SU-DHL-6 (cell line): ENCODE measurements at regions not wholly inside any gene's neighbourhood (a gene's known extent, or its start where the extent isn't known, plus 50 kb on each side); places are given as distances from the start of the nearest gene placed in this dataset.

Experiments used
- EZH2phosphoT487 ChIP-seq: fragments of 200-600 bp; sonication (generic), shearing (Covaris generic); conservative IDR thresholded peaks from 2 replicates; pipeline ENCODE4 v1.6.1; 2018; ENCODE audit warnings: mild to moderate bottlenecking, antibody characterized with exemption, low read length, moderate library complexity, mixed read lengths
- TF ChIP-seq, protein P1 (sequence below): fragments of 200-600 bp; sonication (generic); IDR thresholded peaks from one replicate; pipeline ENCODE4 v1.5.1; 2017; ENCODE audit warnings: antibody characterized with exemption, mild to moderate bottlenecking, low read length, moderate library complexity; ENCODE audit not compliant: insufficient read depth, poor library complexity, severe bottlenecking

DNA sequence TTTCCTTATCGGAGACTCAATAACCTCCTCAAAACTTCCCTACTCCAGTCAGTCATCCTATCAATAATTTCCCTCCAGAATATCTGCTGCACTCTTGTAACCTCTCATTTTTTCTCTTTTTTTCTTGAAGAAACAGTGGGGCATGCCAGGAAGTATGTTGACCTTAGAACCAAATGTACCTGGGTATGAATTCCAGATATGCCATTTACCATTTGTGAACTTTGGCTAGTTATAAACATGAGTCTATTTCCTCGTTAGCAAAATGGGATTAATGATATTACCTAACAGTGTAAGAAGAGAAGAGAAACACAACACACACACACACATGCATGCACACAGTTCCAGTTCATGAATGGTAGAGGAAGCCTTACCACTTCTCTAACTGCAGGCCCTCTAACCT, 578.2 kb downstream of the FAM133A start:
- TF ChIP-seq, protein P1, sequence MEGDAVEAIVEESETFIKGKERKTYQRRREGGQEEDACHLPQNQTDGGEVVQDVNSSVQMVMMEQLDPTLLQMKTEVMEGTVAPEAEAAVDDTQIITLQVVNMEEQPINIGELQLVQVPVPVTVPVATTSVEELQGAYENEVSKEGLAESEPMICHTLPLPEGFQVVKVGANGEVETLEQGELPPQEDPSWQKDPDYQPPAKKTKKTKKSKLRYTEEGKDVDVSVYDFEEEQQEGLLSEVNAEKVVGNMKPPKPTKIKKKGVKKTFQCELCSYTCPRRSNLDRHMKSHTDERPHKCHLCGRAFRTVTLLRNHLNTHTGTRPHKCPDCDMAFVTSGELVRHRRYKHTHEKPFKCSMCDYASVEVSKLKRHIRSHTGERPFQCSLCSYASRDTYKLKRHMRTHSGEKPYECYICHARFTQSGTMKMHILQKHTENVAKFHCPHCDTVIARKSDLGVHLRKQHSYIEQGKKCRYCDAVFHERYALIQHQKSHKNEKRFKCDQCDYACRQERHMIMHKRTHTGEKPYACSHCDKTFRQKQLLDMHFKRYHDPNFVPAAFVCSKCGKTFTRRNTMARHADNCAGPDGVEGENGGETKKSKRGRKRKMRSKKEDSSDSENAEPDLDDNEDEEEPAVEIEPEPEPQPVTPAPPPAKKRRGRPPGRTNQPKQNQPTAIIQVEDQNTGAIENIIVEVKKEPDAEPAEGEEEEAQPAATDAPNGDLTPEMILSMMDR = no peak
- TF ChIP-seq EZH2phosphoT487 = no peak
